ENCODE measurements at regions not wholly inside any gene's neighbourhood (a gene's known extent, or its start where the extent isn't known, plus 50 kb on each side); places are given as distances from the start of the nearest gene placed in this dataset.

DNA sequence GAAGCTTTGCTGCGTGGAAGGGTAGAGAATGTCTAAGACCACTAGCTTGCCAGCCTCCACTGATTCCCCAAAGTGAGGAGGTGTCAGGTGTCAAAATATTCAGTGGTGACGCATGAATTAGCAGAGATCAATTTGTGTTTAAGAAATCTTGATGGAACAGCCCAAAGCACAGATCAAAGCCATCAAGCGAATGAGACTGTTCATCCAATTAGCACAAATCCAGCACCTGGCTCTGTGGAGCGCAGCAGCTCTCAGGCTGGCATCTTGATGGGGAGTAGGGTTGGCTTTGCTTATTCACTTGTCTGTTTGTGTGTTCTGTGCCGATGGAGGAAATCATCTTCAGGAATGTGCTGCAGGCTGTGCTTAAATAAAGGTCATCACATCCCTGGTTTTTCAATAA lies 456.8 kb upstream of the CCL2 start:
- no peaks in the 10 kb centered on the region for H3K9me3 Mint-ChIP-seq (ENCODE audit: unreplicated experiment)

DNA sequence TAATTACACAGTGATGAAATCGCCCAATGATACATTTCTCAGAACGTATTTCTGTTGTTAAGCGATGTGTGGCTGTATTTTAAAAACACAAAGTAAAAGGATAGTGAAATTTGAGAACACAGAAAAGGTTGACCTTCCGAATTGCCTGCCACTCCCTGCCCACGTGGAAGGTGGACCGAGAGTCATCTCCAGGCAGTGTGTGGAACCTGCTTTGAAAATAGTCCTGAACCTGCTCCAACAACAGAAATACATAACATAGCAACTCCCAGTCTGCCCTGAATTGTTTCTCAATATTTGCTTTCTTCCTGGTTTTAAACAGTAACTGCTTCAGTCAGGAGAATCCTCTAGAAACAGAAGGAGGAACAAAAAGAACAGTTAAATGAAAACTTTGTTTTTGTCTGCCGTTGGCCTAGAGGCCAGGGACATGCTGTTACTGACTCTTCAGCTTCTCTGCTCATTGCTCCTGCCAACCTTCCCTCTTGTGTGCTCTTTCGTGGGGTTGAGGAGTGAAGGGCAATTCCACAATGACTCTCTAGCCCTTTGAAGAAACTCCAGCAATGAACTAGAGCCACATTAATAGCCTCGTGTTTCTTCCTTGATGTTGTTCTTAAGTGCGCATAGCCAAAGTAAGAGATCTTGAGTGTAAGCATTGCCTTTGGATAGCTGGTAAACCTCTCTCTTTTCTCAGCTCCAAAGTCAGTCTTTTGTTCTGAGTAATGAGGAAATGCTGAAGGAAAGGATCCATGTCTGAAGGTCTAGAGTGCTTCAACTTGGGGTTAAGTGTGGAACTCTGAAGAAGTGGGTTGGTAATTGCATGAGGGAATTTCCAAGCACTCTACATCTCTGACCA lies 452.5 kb upstream of the CCL2 start:
- Mint-ChIP-seq H3K36me3 (ENCODE audit: unreplicated experiment) (no peaks in the 10 kb centered on the region), H3K9me3 (ENCODE audit: unreplicated experiment) (peaks cover 4% of the 10 kb centered on the region), H3K4me1 (ENCODE audit: unreplicated experiment) (no peaks in the 10 kb centered on the region), H3K4me3 (ENCODE audit: unreplicated experiment) (no peak overlapping the region), H3K27me3 (ENCODE audit: unreplicated experiment) (no peaks in the 10 kb centered on the region), H3K27ac (ENCODE audit: unreplicated experiment) (no peak overlapping the region)
- TF ChIP-seq, protein P1, sequence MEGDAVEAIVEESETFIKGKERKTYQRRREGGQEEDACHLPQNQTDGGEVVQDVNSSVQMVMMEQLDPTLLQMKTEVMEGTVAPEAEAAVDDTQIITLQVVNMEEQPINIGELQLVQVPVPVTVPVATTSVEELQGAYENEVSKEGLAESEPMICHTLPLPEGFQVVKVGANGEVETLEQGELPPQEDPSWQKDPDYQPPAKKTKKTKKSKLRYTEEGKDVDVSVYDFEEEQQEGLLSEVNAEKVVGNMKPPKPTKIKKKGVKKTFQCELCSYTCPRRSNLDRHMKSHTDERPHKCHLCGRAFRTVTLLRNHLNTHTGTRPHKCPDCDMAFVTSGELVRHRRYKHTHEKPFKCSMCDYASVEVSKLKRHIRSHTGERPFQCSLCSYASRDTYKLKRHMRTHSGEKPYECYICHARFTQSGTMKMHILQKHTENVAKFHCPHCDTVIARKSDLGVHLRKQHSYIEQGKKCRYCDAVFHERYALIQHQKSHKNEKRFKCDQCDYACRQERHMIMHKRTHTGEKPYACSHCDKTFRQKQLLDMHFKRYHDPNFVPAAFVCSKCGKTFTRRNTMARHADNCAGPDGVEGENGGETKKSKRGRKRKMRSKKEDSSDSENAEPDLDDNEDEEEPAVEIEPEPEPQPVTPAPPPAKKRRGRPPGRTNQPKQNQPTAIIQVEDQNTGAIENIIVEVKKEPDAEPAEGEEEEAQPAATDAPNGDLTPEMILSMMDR (IDR thresholded peaks at IDR 0.05) = no peak
- DNase-seq (ENCODE audit: extremely low spot score, unreplicated experiment) = no peak

More for the DNA sequence above, 456.8 kb upstream of the CCL2 start:
- Mint-ChIP-seq H3K27ac (ENCODE audit: unreplicated experiment) (no peak overlapping the region), H3K4me1 (ENCODE audit: unreplicated experiment) (no peaks in the 10 kb centered on the region), H3K36me3 (ENCODE audit: unreplicated experiment) (no peaks in the 10 kb centered on the region), H3K4me3 (ENCODE audit: unreplicated experiment) (no peak overlapping the region), H3K27me3 (ENCODE audit: unreplicated experiment) (no peaks in the 10 kb centered on the region)
- DNase-seq (ENCODE audit: extremely low spot score, unreplicated experiment) = no peak
- TF ChIP-seq, protein P1 (IDR thresholded peaks at IDR 0.05) = no peak

DNA sequence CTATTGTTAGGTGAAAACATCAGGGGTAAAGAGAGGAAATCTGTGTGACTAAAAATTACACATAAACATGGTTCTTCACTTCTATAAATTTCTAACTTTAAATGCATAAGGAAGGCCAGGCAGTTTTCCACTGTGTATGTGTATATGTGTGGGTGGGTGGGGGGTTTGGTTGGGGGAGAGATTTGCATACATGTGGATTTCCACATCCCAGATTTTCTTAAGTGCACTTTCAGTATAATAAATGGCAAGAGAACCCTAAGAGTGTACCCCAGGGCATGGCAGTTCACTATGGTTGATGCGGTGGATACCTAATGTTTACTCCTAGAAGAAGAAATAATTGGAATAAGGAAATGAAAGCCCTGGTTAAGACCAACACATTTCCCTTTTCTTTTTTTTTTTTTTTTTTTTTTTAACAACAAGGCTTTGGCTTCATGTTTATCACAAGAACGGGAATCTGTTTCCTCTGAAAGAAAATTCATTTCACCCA lies 451.8 kb upstream of the CCL2 start:
- H3K27ac Mint-ChIP-seq (ENCODE audit: unreplicated experiment) = no peak overlapping the region
- TF ChIP-seq, protein P1 (IDR thresholded peaks at IDR 0.05) = no peak
- no peak overlapping the region for H3K4me3 Mint-ChIP-seq (ENCODE audit: unreplicated experiment)

DNA sequence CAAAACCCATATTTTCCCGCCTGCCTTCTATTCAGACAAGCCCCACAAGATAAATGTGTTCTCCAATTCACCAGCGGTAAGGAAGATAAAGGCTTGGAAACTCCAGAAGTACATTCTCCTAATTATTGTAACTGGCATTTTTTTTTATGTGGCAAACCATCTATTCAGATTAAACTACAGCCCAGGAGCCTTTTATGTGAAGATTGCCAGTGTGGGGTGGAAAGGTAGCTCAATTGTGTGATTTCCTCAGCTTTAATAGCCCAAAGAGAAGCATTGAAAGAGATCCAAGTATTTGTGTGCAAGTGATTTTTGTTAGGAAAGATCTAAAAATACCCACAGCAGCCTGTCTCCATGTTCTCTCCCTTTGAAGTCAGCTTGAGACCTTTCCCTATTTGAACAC lies 451.4 kb upstream of the CCL2 start:
- Mint-ChIP-seq H3K4me1 (ENCODE audit: unreplicated experiment) (no peaks in the 10 kb centered on the region), H3K9me3 (ENCODE audit: unreplicated experiment) (peaks cover 4% of the 10 kb centered on the region), H3K27ac (ENCODE audit: unreplicated experiment) (no peak overlapping the region), H3K36me3 (ENCODE audit: unreplicated experiment) (no peaks in the 10 kb centered on the region), H3K4me3 (ENCODE audit: unreplicated experiment) (no peak overlapping the region), H3K27me3 (ENCODE audit: unreplicated experiment) (no peaks in the 10 kb centered on the region)
- TF ChIP-seq, protein P1 (IDR thresholded peaks at IDR 0.05) = no peak
- no peak for DNase-seq (ENCODE audit: extremely low spot score, unreplicated experiment)

More for the DNA sequence above, 451.8 kb upstream of the CCL2 start:
- Mint-ChIP-seq H3K4me1 (ENCODE audit: unreplicated experiment) (no peaks in the 10 kb centered on the region), H3K36me3 (ENCODE audit: unreplicated experiment) (no peaks in the 10 kb centered on the region), H3K27me3 (ENCODE audit: unreplicated experiment) (no peaks in the 10 kb centered on the region), H3K9me3 (ENCODE audit: unreplicated experiment) (peaks cover 4% of the 10 kb centered on the region)
- no peak for DNase-seq (ENCODE audit: extremely low spot score, unreplicated experiment)

DNA sequence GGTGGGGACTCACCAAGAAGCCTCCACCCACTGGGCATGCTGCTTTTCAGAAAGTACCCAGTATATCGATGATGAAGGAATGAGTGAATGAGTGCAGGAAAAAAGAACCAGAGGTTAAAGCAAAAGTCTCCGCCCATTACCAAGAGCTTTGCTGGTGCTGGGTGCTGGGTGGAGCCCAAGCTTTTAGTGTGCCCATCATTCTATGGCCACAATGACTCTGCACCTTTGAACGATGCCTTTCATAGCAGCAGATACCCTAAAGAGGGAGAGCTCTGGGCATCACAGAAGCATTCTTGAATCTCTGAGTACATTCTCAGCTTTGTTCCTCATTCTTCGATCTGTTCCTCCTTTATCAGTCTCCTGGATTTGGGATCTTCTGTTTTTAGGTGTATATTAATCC lies 450.7 kb upstream of the CCL2 start:
- no peaks in the 10 kb centered on the region for H3K27me3 Mint-ChIP-seq (ENCODE audit: unreplicated experiment)
- H3K36me3 Mint-ChIP-seq (ENCODE audit: unreplicated experiment) = no peaks in the 10 kb centered on the region
- H3K4me1 Mint-ChIP-seq (ENCODE audit: unreplicated experiment) = no peaks in the 10 kb centered on the region
- no peak overlapping the region for H3K4me3 Mint-ChIP-seq (ENCODE audit: unreplicated experiment)
- H3K9me3 Mint-ChIP-seq (ENCODE audit: unreplicated experiment) = peaks cover 4% of the 10 kb centered on the region
- DNase-seq (ENCODE audit: extremely low spot score, unreplicated experiment) = no peak
- H3K27ac Mint-ChIP-seq (ENCODE audit: unreplicated experiment) = no peak overlapping the region
- TF ChIP-seq, protein P1 (IDR thresholded peaks at IDR 0.05) = no peak

Data from osteocyte (in vitro differentiated cells).